ENCODE measurements at regions not wholly inside any gene's neighbourhood (a gene's known extent, or its start where the extent isn't known, plus 50 kb on each side); places are given as distances from the start of the nearest gene placed in this dataset.
"Not testable (repeated sequence)": the region's sequence is repeated elsewhere in the genome, so short reads cannot be mapped to it uniquely, and the experiment has no call there.

GRCh38 chr6:112511441-112511840 lies 164.3 kb downstream of the RFPL4B start:
- H3K4me3 Mint-ChIP-seq: no peak overlapping the region
- H3K27ac Mint-ChIP-seq: no peak overlapping the region

GRCh38 chr6:112513175-112513574 lies 166.0 kb downstream of the RFPL4B start:
- TF ChIP-seq, protein P1, sequence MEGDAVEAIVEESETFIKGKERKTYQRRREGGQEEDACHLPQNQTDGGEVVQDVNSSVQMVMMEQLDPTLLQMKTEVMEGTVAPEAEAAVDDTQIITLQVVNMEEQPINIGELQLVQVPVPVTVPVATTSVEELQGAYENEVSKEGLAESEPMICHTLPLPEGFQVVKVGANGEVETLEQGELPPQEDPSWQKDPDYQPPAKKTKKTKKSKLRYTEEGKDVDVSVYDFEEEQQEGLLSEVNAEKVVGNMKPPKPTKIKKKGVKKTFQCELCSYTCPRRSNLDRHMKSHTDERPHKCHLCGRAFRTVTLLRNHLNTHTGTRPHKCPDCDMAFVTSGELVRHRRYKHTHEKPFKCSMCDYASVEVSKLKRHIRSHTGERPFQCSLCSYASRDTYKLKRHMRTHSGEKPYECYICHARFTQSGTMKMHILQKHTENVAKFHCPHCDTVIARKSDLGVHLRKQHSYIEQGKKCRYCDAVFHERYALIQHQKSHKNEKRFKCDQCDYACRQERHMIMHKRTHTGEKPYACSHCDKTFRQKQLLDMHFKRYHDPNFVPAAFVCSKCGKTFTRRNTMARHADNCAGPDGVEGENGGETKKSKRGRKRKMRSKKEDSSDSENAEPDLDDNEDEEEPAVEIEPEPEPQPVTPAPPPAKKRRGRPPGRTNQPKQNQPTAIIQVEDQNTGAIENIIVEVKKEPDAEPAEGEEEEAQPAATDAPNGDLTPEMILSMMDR (conservative IDR thresholded peaks at IDR 0.05): no peak
- no peak overlapping the region for H3K4me3 Mint-ChIP-seq
- H3K27me3 Mint-ChIP-seq: peaks cover 7% of the 10 kb centered on the region
- H3K27ac Mint-ChIP-seq: no peak overlapping the region
- no peak for DNase-seq (ENCODE audit: extremely low spot score, unreplicated experiment)
- no peaks in the 10 kb centered on the region for H3K36me3 Mint-ChIP-seq
- H3K9me3 Mint-ChIP-seq: peaks cover 7% of the 10 kb centered on the region
- no peaks in the 10 kb centered on the region for H3K4me1 Mint-ChIP-seq (ENCODE audit: unreplicated experiment)

More at GRCh38 chr6:112511441-112511840, 164.3 kb downstream of the RFPL4B start:
- Mint-ChIP-seq H3K9me3 (peaks cover 4% of the 10 kb centered on the region), H3K36me3 (peaks cover 3% of the 10 kb centered on the region), H3K27me3 (peaks cover 7% of the 10 kb centered on the region), H3K4me1 (ENCODE audit: unreplicated experiment) (no peaks in the 10 kb centered on the region)
- DNase-seq (ENCODE audit: extremely low spot score, unreplicated experiment): no peak
- TF ChIP-seq, protein P1 (conservative IDR thresholded peaks at IDR 0.05): no peak

- H3K36me3 Mint-ChIP-seq: no peaks in the 10 kb centered on the region
- DNase-seq (ENCODE audit: extremely low spot score, unreplicated experiment): no peak
- no peaks in the 10 kb centered on the region for H3K27me3 Mint-ChIP-seq
- TF ChIP-seq, protein P1 (conservative IDR thresholded peaks at IDR 0.05): no peak
- peaks cover 6% of the 10 kb centered on the region for H3K9me3 Mint-ChIP-seq
- H3K4me3 Mint-ChIP-seq: no peak overlapping the region
- no peaks in the 10 kb centered on the region for H3K4me1 Mint-ChIP-seq (ENCODE audit: unreplicated experiment)
- H3K27ac Mint-ChIP-seq: no peak overlapping the region
Observed at GRCh38 chr6:112522587-112522986, 175.5 kb downstream of the RFPL4B start.

DNA sequence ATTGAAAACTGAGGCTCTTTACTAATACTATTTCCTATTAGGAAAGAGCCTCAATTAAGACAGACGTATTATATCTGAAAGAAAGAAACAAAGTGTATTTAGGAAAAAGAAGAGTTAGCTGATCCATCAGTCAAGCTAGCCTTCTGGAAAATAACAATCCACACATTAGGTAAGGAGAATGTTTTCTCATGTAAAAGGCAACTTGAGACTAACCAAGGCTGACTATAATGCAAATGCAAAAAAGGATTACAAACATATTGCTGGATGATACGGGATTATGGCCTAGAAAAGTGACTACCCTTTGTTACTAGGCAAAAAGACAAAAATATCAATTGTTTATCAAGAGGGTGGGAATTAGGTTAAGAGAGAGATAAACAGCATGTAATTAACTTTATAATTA lies 176.9 kb downstream of the RFPL4B start:
- no peak overlapping the region for H3K27ac Mint-ChIP-seq
- no peaks in the 10 kb centered on the region for H3K4me1 Mint-ChIP-seq (ENCODE audit: unreplicated experiment)
- H3K27me3 Mint-ChIP-seq: no peaks in the 10 kb centered on the region
- H3K4me3 Mint-ChIP-seq: no peak overlapping the region
- peaks cover 5% of the 10 kb centered on the region for H3K9me3 Mint-ChIP-seq
- DNase-seq (ENCODE audit: extremely low spot score, unreplicated experiment): no peak
- TF ChIP-seq, protein P1 (conservative IDR thresholded peaks at IDR 0.05): no peak
- no peaks in the 10 kb centered on the region for H3K36me3 Mint-ChIP-seq

GRCh38 chr6:112525749-112526148 lies 178.6 kb downstream of the RFPL4B start:
- no peak for DNase-seq (ENCODE audit: extremely low spot score, unreplicated experiment)
- no peak overlapping the region for H3K4me3 Mint-ChIP-seq
- H3K27ac Mint-ChIP-seq: no peak overlapping the region
- TF ChIP-seq, protein P1 (conservative IDR thresholded peaks at IDR 0.05): no peak
- no peaks in the 10 kb centered on the region for H3K27me3 Mint-ChIP-seq
- H3K36me3 Mint-ChIP-seq: no peaks in the 10 kb centered on the region
- H3K4me1 Mint-ChIP-seq (ENCODE audit: unreplicated experiment): no peaks in the 10 kb centered on the region
- peaks cover 9% of the 10 kb centered on the region for H3K9me3 Mint-ChIP-seq

- Mint-ChIP-seq H3K36me3 (no peaks in the 10 kb centered on the region), H3K27me3 (no peaks in the 10 kb centered on the region), H3K4me1 (ENCODE audit: unreplicated experiment) (no peaks in the 10 kb centered on the region), H3K27ac (no peak overlapping the region), H3K9me3 (peaks cover 9% of the 10 kb centered on the region), H3K4me3 (no peak overlapping the region)
- TF ChIP-seq, protein P1 (conservative IDR thresholded peaks at IDR 0.05): no peak
- DNase-seq (ENCODE audit: extremely low spot score, unreplicated experiment): no peak
Observed at GRCh38 chr6:112526594-112526993, 179.5 kb downstream of the RFPL4B start.

DNA sequence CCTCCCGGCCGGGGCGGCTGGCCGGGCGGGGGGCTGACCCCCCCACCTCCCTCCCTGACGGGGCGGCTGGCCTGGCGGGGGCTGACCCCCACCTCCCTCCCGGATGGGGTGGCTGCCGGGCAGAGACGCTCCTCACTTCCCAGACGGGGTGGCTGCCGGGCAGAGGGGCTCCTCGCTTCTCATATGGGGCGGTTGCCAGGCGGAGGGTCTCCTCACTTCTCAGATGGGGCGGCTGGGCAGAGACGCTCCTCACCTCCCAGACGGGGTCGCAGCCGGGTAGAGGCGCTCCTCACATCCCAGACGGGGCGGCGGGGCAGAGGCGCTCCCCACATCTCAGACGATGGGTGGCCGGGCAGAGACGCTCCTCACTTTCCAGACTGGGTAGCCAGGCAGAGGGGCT lies 181.2 kb downstream of the RFPL4B start:
- not testable (repeated sequence) for DNase-seq (ENCODE audit: extremely low spot score, unreplicated experiment); H3K4me1 Mint-ChIP-seq (ENCODE audit: unreplicated experiment); H3K27me3 Mint-ChIP-seq; H3K27ac Mint-ChIP-seq; H3K4me3 Mint-ChIP-seq; H3K9me3 Mint-ChIP-seq; H3K36me3 Mint-ChIP-seq
